ENCODE measurements at regions not wholly inside any gene's neighbourhood (a gene's known extent, or its start where the extent isn't known, plus 50 kb on each side); places are given as distances from the start of the nearest gene placed in this dataset.

GRCh38 chr4:30443289-30443688 lies 276.9 kb upstream of the PCDH7 start:
- Histone ChIP-seq H3K27ac (no peak overlapping the region), H3K36me3 (ENCODE audit: low read depth) (no peaks in the 10 kb centered on the region), H3K9ac (no peak overlapping the region), H3K4me1 (ENCODE audit: insufficient read depth) (no peaks in the 10 kb centered on the region), H3K27me3 (replicated peaks; ENCODE audit: insufficient read depth) (no peaks in the 10 kb centered on the region), H2AFZ (no peak overlapping the region), H3K79me2 (ENCODE audit: insufficient read depth) (no peaks in the 10 kb centered on the region), H3K4me3 (no peak overlapping the region), H3K9me2 (ENCODE audit: insufficient read depth) (no peaks in the 10 kb centered on the region), H3F3A (ENCODE audit: insufficient read depth) (no peaks in the 10 kb centered on the region), H4K20me1 (ENCODE audit: insufficient read depth) (no peaks in the 10 kb centered on the region), H3K9me3 (ENCODE audit: low read depth) (no peaks in the 10 kb centered on the region), H3K4me2 (ENCODE audit: unreplicated experiment) (no peak overlapping the region)
- no peak for DNase-seq
- in situ Hi-C loops (cut with MboI): no loop called here
- no peak for TF ChIP-seq EZH2phosphoT487 (IDR thresholded peaks at IDR 0.05; ENCODE audit: insufficient read depth, low read depth)
- no peak for TF ChIP-seq EZH2 (IDR thresholded peaks at IDR 0.05; ENCODE audit: insufficient read depth, poor library complexity, severe bottlenecking)
- WGBS, 2 experiments (ENCODE audit: low coverage in 1 of 2, low lambda C conversion rate in 2 of 2, missing lambda C conversion rate in 2 of 2): 0 to 9% methylated on average over 2 of the region's 2 CpGs

GRCh38 chr4:30450474-30450873 lies 269.7 kb upstream of the PCDH7 start:
- no peak overlapping the region for H3K4me2 ChIP-seq (ENCODE audit: unreplicated experiment)
- no peak for DNase-seq
- TF ChIP-seq EZH2phosphoT487 (IDR thresholded peaks at IDR 0.05; ENCODE audit: insufficient read depth, low read depth) (no peak), EZH2 (IDR thresholded peaks at IDR 0.05; ENCODE audit: insufficient read depth, poor library complexity, severe bottlenecking) (no peak)
- no peaks in the 10 kb centered on the region for H3K27me3 ChIP-seq (replicated peaks; ENCODE audit: insufficient read depth)
- H3K36me3 ChIP-seq (ENCODE audit: low read depth): no peaks in the 10 kb centered on the region
- H3K4me3 ChIP-seq: no peak overlapping the region
- no peaks in the 10 kb centered on the region for H3F3A ChIP-seq (ENCODE audit: insufficient read depth)
- H3K4me1 ChIP-seq (ENCODE audit: insufficient read depth): no peaks in the 10 kb centered on the region
- no peaks in the 10 kb centered on the region for H3K9me2 ChIP-seq (ENCODE audit: insufficient read depth)
- H3K9ac ChIP-seq: no peak overlapping the region
- no peaks in the 10 kb centered on the region for H3K79me2 ChIP-seq (ENCODE audit: insufficient read depth)
- no peak overlapping the region for H3K27ac ChIP-seq
- no peaks in the 10 kb centered on the region for H3K9me3 ChIP-seq (ENCODE audit: low read depth)
- H4K20me1 ChIP-seq (ENCODE audit: insufficient read depth): no peaks in the 10 kb centered on the region
- H2AFZ ChIP-seq: no peak overlapping the region
- in situ Hi-C loops (cut with MboI): no loop called here

- 40 to 42% methylated on average over 1 of the region's 1 CpG for WGBS, 2 experiments (ENCODE audit: low coverage in 1 of 2, low lambda C conversion rate in 2 of 2, missing lambda C conversion rate in 2 of 2)
- Histone ChIP-seq H3K9me2 (ENCODE audit: insufficient read depth) (no peaks in the 10 kb centered on the region), H3K27ac (no peak overlapping the region), H3K4me3 (no peak overlapping the region), H3K27me3 (replicated peaks; ENCODE audit: insufficient read depth) (no peaks in the 10 kb centered on the region), H3K36me3 (ENCODE audit: low read depth) (no peaks in the 10 kb centered on the region), H3K9ac (no peak overlapping the region), H2AFZ (no peak overlapping the region), H3K9me3 (ENCODE audit: low read depth) (no peaks in the 10 kb centered on the region), H3K4me2 (ENCODE audit: unreplicated experiment) (no peak overlapping the region), H3F3A (ENCODE audit: insufficient read depth) (no peaks in the 10 kb centered on the region), H3K4me1 (ENCODE audit: insufficient read depth) (no peaks in the 10 kb centered on the region), H3K79me2 (ENCODE audit: insufficient read depth) (no peaks in the 10 kb centered on the region), H4K20me1 (ENCODE audit: insufficient read depth) (no peaks in the 10 kb centered on the region)
- in situ Hi-C loops (cut with MboI): no loop called here
- DNase-seq: no peak
- TF ChIP-seq EZH2 (IDR thresholded peaks at IDR 0.05; ENCODE audit: insufficient read depth, poor library complexity, severe bottlenecking) (no peak), EZH2phosphoT487 (IDR thresholded peaks at IDR 0.05; ENCODE audit: insufficient read depth, low read depth) (no peak)
Observed at GRCh38 chr4:30454504-30454903, 265.7 kb upstream of the PCDH7 start.

- Histone ChIP-seq H3K9ac (no peak overlapping the region), H3K4me3 (no peak overlapping the region), H3K4me2 (ENCODE audit: unreplicated experiment) (no peak overlapping the region), H3K36me3 (ENCODE audit: low read depth) (no peaks in the 10 kb centered on the region), H2AFZ (no peak overlapping the region), H3K27ac (no peak overlapping the region), H3F3A (ENCODE audit: insufficient read depth) (no peaks in the 10 kb centered on the region), H3K27me3 (replicated peaks; ENCODE audit: insufficient read depth) (no peaks in the 10 kb centered on the region), H4K20me1 (ENCODE audit: insufficient read depth) (no peaks in the 10 kb centered on the region), H3K79me2 (ENCODE audit: insufficient read depth) (no peaks in the 10 kb centered on the region), H3K4me1 (ENCODE audit: insufficient read depth) (no peaks in the 10 kb centered on the region), H3K9me3 (ENCODE audit: low read depth) (no peaks in the 10 kb centered on the region), H3K9me2 (ENCODE audit: insufficient read depth) (no peaks in the 10 kb centered on the region)
- WGBS, 2 experiments (ENCODE audit: low coverage in 1 of 2, low lambda C conversion rate in 2 of 2, missing lambda C conversion rate in 2 of 2): 18 to 21% methylated on average over 4 of the region's 4 CpGs
- in situ Hi-C loops (cut with MboI): no loop called here
- no peak for TF ChIP-seq EZH2 (IDR thresholded peaks at IDR 0.05; ENCODE audit: insufficient read depth, poor library complexity, severe bottlenecking)
- TF ChIP-seq EZH2phosphoT487 (IDR thresholded peaks at IDR 0.05; ENCODE audit: insufficient read depth, low read depth): no peak
- DNase-seq: no peak
Observed at GRCh38 chr4:30456716-30457115, 263.5 kb upstream of the PCDH7 start.

GRCh38 chr4:30460818-30461217 lies 259.4 kb upstream of the PCDH7 start:
- no peaks in the 10 kb centered on the region for H3K27me3 ChIP-seq (replicated peaks; ENCODE audit: insufficient read depth)
- no peaks in the 10 kb centered on the region for H4K20me1 ChIP-seq (ENCODE audit: insufficient read depth)
- no peak overlapping the region for H3K4me2 ChIP-seq (ENCODE audit: unreplicated experiment)
- in situ Hi-C loops (cut with MboI): no loop called here
- H3K79me2 ChIP-seq (ENCODE audit: insufficient read depth): no peaks in the 10 kb centered on the region
- H3K9me2 ChIP-seq (ENCODE audit: insufficient read depth): no peaks in the 10 kb centered on the region
- no peak overlapping the region for H3K27ac ChIP-seq
- no peak overlapping the region for H3K4me3 ChIP-seq
- 26 to 27% methylated on average over 3 of the region's 3 CpGs for WGBS, 2 experiments (ENCODE audit: low coverage in 1 of 2, low lambda C conversion rate in 2 of 2, missing lambda C conversion rate in 2 of 2)
- no peak for DNase-seq
- H3F3A ChIP-seq (ENCODE audit: insufficient read depth): no peaks in the 10 kb centered on the region
- no peak overlapping the region for H2AFZ ChIP-seq
- H3K4me1 ChIP-seq (ENCODE audit: insufficient read depth): no peaks in the 10 kb centered on the region
- TF ChIP-seq EZH2phosphoT487 (IDR thresholded peaks at IDR 0.05; ENCODE audit: insufficient read depth, low read depth): no peak
- H3K36me3 ChIP-seq (ENCODE audit: low read depth): no peaks in the 10 kb centered on the region
- no peaks in the 10 kb centered on the region for H3K9me3 ChIP-seq (ENCODE audit: low read depth)
- no peak overlapping the region for H3K9ac ChIP-seq
